Upper lobe of right lung (tissue), 1 donor: ENCODE measurements at regions not wholly inside any gene's neighbourhood (a gene's known extent, or its start where the extent isn't known, plus 50 kb on each side); places are given as distances from the start of the nearest gene placed in this dataset.

Experiments
- ATAC-seq: fragments of 200-7000 bp; cut with Tn5 transposase; one replicate; pipeline ENCODE4 v1.9.1; 2020; ENCODE audit warnings: mild to moderate bottlenecking, moderate library complexity
- DNase-seq: peaks from one replicate; pipeline ENCODE4 v3.0.0-alpha.2; 2020
- H3K27ac ChIP-seq: fragments of 200-600 bp; one replicate; pipeline ENCODE4 v1.8.0; 2022
- H3K27me3 ChIP-seq: fragments of 200-600 bp; one replicate; pipeline ENCODE4 v1.8.0; 2022; ENCODE audit warnings: mild to moderate bottlenecking
- H3K36me3 ChIP-seq: fragments of 200-600 bp; one replicate; pipeline ENCODE4 v1.8.0; 2022
- H3K4me1 ChIP-seq: fragments of 200-600 bp; one replicate; pipeline ENCODE4 v1.8.0; 2022
- H3K4me3 ChIP-seq: fragments of 200-600 bp; one replicate; pipeline ENCODE4 v1.8.0; 2022; ENCODE audit warnings: mild to moderate bottlenecking
- H3K9me3 ChIP-seq: fragments of 200-600 bp; one replicate; pipeline ENCODE4 v1.8.0; 2022
- CTCF ChIP-seq: fragments of 200-600 bp; IDR thresholded peaks from one replicate; pipeline ENCODE4 v1.8.0; 2022; ENCODE audit warnings: antibody characterized with exemption
- intact Hi-C: fragments of 100-400 bp; cut with DNase I; formaldehyde crosslinking; loops from one replicate; pipeline ENCODE4 v1.11.0; 2022
- donor health status: DM: no; HTN: yes; CAD: no; lungs with severe emphysema.

DNA sequence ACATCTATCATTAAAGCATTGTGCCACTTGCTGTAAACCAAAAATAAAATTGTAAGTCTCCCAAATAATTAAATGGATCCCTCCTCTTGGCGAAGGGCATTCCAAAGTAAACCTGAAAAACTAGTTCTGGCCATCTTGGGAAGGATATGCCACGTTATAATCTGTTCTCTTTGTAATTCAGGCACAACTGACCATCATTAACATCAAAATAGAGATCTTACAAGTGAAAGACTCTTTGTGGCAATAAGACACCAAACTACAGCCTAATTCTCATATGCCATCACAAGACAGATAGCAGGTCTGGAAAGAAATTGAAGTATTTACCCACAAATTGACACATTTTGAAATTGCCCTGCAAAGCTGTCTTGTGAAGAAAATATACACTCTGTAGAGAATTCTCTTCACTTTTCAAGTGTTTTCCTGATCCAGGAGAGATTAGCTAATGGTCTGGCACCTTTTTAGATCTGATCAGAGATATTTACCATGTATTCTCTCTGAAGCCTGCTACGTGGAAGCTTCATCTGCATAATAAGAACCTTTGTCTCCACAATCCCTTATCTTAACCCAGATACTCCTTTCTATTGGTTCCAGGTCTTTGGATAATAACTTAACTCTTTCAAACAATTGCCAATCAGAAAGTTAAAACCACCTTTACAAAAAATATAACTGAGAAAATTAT, 630.4 kb upstream of the CCDC179 start:
- intact Hi-C loops, result no loop called here
- H3K27me3 ChIP-seq, result no peaks in the 10 kb centered on the region
- no peak for TF ChIP-seq CTCF
- H3K4me3 ChIP-seq, result no peak overlapping the region
- ATAC-seq (no peak), DNase-seq (no peak)
- no peaks in the 10 kb centered on the region for H3K36me3 ChIP-seq
- H3K4me1 ChIP-seq, result no peaks in the 10 kb centered on the region
- no peaks in the 10 kb centered on the region for H3K9me3 ChIP-seq
- H3K27ac ChIP-seq, result no peak overlapping the region

DNA sequence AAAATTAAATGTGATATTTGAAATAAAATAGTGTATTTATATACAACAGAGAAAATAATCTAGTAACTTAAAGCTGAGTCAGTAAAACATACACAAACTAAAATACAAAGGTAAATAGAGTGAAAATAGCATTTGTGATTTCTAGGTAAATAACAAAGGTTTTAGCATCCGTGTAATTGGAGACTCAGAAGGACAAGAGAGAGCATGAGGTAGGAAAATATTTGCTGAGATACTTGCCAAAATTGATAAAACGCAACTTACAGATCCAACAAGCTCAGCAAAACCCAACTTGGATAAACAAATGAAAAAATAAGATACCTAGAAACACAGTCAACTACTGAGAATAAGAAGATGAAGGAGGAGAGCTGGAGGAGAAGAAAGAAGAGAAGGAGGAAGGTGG, 634.7 kb upstream of the CCDC179 start:
- DNase-seq (no peak), ATAC-seq (no peak)
- Histone ChIP-seq H3K27me3 (no peaks in the 10 kb centered on the region), H3K4me3 (no peak overlapping the region), H3K4me1 (no peaks in the 10 kb centered on the region), H3K27ac (no peak overlapping the region), H3K9me3 (no peaks in the 10 kb centered on the region), H3K36me3 (no peaks in the 10 kb centered on the region)
- TF ChIP-seq CTCF, result no peak
- intact Hi-C loops, result no loop called here

DNA sequence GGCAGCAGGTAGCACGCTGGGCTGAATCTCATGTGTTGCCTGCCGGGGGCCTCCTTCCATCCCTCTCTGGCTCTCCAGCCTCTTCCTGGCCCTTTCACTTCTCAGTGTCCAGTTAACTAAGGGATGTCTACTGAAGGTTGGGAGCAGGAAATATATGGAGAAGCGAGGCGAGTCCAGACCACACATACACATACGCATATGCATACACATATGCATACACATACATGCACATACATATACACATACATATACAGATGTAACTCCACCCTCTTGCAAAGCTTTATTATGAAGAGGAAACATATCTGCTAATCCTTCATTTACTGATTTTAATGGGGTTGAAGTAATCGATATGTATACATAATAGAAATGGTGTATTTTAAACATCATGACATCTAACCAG, 636.1 kb upstream of the CCDC179 start:
- Histone ChIP-seq H3K9me3 (no peaks in the 10 kb centered on the region), H3K27me3 (no peaks in the 10 kb centered on the region), H3K4me1 (no peaks in the 10 kb centered on the region), H3K27ac (no peak overlapping the region), H3K36me3 (no peaks in the 10 kb centered on the region), H3K4me3 (no peak overlapping the region)
- intact Hi-C loops, result no loop called here
- ATAC-seq (peak; percentile 22), DNase-seq (no peak)
- TF ChIP-seq CTCF, result no peak

- Histone ChIP-seq H3K4me1 (no peaks in the 10 kb centered on the region), H3K27me3 (no peaks in the 10 kb centered on the region), H3K9me3 (no peaks in the 10 kb centered on the region), H3K27ac (no peak overlapping the region), H3K36me3 (no peaks in the 10 kb centered on the region), H3K4me3 (no peak overlapping the region)
- ATAC-seq (no peak), DNase-seq (no peak)
- no peak for TF ChIP-seq CTCF
- intact Hi-C loops, result no loop called here
These were observed 636.8 kb upstream of the CCDC179 start for GRCh38 chr11:23497040-23497439.

- no peaks in the 10 kb centered on the region for H3K4me1 ChIP-seq
- intact Hi-C loops, result no loop called here
- no peaks in the 10 kb centered on the region for H3K36me3 ChIP-seq
- H3K27me3 ChIP-seq, result no peaks in the 10 kb centered on the region
- no peak overlapping the region for H3K4me3 ChIP-seq
- no peak overlapping the region for H3K27ac ChIP-seq
- no peak for TF ChIP-seq CTCF
- H3K9me3 ChIP-seq, result no peaks in the 10 kb centered on the region
- ATAC-seq (no peak), DNase-seq (no peak)
These were observed 642.1 kb upstream of the CCDC179 start for GRCh38 chr11:23502389-23502788.

- H3K36me3 ChIP-seq, result no peaks in the 10 kb centered on the region
- TF ChIP-seq CTCF, result no peak
- no peak overlapping the region for H3K27ac ChIP-seq
- intact Hi-C loops, result no loop called here
- no peaks in the 10 kb centered on the region for H3K27me3 ChIP-seq
- no peaks in the 10 kb centered on the region for H3K4me1 ChIP-seq
- no peak overlapping the region for H3K4me3 ChIP-seq
- H3K9me3 ChIP-seq, result no peaks in the 10 kb centered on the region
- DNase-seq, result no peak
- no peak for ATAC-seq
These were observed 642.6 kb upstream of the CCDC179 start for GRCh38 chr11:23502826-23503225.
